SK-N-MC (cell line): ENCODE measurements at regions not wholly inside any gene's neighbourhood (a gene's known extent, or its start where the extent isn't known, plus 50 kb on each side); places are given as distances from the start of the nearest gene placed in this dataset.

ENCODE experiments used
- EZH2 ChIP-seq: fragments of 200-600 bp; sonication (generic); IDR thresholded peaks from one replicate; pipeline ENCODE4 v1.6.1; 2017; ENCODE audit warnings: antibody characterized with exemption
- FOXP2 ChIP-seq: optimal IDR thresholded peaks from 2 replicates; pipeline ENCODE3; 2011; ENCODE audit warnings: mild to moderate bottlenecking, moderate library complexity; ENCODE audit not compliant: insufficient read depth; ENCODE audit errors: extremely low read length, control extremely low read depth
- POLR2AphosphoS5 ChIP-seq: IDR thresholded peaks from 2 replicates; pipeline ENCODE4 v1.6.1; 2012; ENCODE audit warnings: mild to moderate bottlenecking, low read depth, low read length, borderline replicate concordance

DNA sequence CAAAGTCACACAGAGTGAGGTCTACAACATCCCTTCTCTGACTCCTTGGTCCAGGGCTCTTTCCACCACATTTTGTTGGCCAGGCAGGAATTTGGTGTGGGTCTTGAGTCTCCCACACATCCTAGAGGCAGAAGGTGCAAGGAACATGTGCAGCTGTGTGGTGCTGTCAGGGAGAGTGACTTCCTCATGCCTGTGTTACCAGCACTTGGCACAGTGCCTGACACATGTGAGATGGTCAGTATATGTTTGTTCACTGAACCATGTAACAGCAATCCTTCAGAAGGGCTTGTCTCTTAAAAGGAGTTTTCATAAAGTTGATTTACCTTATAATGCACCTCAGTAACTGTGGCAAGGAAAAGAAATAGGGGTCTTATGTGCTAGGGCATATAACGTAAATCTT lies 168.5 kb downstream of the CDC5L start:
- no peak for TF ChIP-seq POLR2AphosphoS5
- TF ChIP-seq EZH2 = no peak
- TF ChIP-seq FOXP2 = no peak
